ENCODE measurements at regions not wholly inside any gene's neighbourhood (a gene's known extent, or its start where the extent isn't known, plus 50 kb on each side); places are given as distances from the start of the nearest gene placed in this dataset.

DNA sequence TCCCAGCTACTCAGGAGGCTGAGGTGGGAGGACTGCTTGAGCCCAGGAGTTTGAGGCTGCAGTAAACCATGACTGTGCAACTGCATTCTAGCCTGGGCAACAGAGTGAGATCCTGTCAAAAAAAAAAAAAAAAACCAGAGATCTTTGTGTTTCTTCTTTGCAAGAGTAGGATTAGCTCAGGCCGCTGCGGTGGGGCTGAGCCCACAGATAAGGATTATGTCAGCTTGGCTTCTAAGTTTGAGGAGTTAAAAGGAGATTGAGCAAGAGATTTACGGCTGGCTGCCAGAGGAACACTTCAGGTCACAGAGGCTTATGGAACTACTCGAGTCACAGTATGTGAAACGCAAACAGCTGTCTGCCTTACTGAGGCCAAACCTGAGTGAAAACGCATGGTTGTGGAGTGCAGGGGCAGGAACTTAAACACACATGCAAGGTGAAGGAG lies 146.7 kb upstream of the L3MBTL4 start:
- Mint-ChIP-seq H3K4me1 (ENCODE audit: low read depth) (peaks cover 4% of the 10 kb centered on the region), H3K36me3 (ENCODE audit: low read depth) (no peaks in the 10 kb centered on the region), H3K27ac (ENCODE audit: unreplicated experiment) (no peak overlapping the region)

DNA sequence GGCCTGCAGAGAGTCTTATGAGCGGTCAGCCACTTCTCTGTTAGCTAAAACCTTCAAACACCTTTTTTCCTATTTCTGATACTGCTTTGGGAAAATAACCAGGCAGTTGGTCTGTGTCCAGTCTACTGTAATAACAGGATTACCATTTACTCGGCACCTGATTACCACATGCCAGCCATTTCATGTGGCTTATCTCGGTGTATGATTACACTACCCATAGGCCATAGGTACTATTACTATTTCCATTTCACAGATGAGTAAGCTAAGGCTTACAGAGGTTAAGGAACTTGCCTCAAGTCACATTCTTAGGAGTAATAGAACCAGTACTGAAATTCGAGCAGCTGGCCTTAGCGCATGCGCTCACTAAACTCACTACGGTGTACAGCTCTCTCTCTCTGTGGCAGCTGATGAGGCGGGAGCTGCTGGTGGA lies 147.2 kb upstream of the L3MBTL4 start:
- TF ChIP-seq, protein P1, sequence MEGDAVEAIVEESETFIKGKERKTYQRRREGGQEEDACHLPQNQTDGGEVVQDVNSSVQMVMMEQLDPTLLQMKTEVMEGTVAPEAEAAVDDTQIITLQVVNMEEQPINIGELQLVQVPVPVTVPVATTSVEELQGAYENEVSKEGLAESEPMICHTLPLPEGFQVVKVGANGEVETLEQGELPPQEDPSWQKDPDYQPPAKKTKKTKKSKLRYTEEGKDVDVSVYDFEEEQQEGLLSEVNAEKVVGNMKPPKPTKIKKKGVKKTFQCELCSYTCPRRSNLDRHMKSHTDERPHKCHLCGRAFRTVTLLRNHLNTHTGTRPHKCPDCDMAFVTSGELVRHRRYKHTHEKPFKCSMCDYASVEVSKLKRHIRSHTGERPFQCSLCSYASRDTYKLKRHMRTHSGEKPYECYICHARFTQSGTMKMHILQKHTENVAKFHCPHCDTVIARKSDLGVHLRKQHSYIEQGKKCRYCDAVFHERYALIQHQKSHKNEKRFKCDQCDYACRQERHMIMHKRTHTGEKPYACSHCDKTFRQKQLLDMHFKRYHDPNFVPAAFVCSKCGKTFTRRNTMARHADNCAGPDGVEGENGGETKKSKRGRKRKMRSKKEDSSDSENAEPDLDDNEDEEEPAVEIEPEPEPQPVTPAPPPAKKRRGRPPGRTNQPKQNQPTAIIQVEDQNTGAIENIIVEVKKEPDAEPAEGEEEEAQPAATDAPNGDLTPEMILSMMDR (IDR thresholded peaks at IDR 0.05) = no peak
- Mint-ChIP-seq H3K27ac (ENCODE audit: unreplicated experiment) (no peak overlapping the region), H3K36me3 (ENCODE audit: low read depth) (no peaks in the 10 kb centered on the region), H3K27me3 (ENCODE audit: low read depth) (no peaks in the 10 kb centered on the region), H3K4me1 (ENCODE audit: low read depth) (peaks cover 7% of the 10 kb centered on the region), H3K4me3 (ENCODE audit: unreplicated experiment) (no peak overlapping the region), H3K9me3 (ENCODE audit: low read depth) (no peaks in the 10 kb centered on the region)
- no peak for DNase-seq (ENCODE audit: low spot score)

More for the DNA sequence above, 146.7 kb upstream of the L3MBTL4 start:
- Mint-ChIP-seq H3K27me3 (ENCODE audit: low read depth) (no peaks in the 10 kb centered on the region), H3K4me3 (ENCODE audit: unreplicated experiment) (no peak overlapping the region), H3K9me3 (ENCODE audit: low read depth) (no peaks in the 10 kb centered on the region)
- TF ChIP-seq, protein P1 (IDR thresholded peaks at IDR 0.05) = no peak
- DNase-seq (ENCODE audit: low spot score) = no peak

DNA sequence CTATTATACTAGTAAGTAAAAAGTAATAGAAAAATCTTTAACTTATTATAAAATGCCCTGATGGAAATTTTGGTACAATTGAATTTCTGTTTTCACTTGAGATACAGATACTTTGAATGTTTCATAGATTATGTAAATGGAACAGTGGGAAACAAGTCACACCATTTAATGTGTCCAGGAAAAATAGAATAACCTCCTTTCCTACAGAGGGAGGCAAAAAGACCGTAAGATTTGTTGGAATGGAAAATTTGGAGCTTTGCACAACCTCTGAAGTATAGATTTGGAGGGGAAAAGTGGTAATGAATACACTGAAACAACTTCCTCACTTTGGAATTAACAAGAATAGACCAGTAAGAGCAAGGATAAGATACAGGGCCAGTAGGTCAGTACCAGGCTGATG lies 149.2 kb upstream of the L3MBTL4 start:
- Mint-ChIP-seq H3K27me3 (ENCODE audit: low read depth) (no peaks in the 10 kb centered on the region), H3K36me3 (ENCODE audit: low read depth) (no peaks in the 10 kb centered on the region), H3K4me1 (ENCODE audit: low read depth) (peaks cover 9% of the 10 kb centered on the region), H3K27ac (ENCODE audit: unreplicated experiment) (no peak overlapping the region), H3K9me3 (ENCODE audit: low read depth) (no peaks in the 10 kb centered on the region), H3K4me3 (ENCODE audit: unreplicated experiment) (no peak overlapping the region)
- TF ChIP-seq, protein P1 (IDR thresholded peaks at IDR 0.05) = no peak
- no peak for DNase-seq (ENCODE audit: low spot score)

DNA sequence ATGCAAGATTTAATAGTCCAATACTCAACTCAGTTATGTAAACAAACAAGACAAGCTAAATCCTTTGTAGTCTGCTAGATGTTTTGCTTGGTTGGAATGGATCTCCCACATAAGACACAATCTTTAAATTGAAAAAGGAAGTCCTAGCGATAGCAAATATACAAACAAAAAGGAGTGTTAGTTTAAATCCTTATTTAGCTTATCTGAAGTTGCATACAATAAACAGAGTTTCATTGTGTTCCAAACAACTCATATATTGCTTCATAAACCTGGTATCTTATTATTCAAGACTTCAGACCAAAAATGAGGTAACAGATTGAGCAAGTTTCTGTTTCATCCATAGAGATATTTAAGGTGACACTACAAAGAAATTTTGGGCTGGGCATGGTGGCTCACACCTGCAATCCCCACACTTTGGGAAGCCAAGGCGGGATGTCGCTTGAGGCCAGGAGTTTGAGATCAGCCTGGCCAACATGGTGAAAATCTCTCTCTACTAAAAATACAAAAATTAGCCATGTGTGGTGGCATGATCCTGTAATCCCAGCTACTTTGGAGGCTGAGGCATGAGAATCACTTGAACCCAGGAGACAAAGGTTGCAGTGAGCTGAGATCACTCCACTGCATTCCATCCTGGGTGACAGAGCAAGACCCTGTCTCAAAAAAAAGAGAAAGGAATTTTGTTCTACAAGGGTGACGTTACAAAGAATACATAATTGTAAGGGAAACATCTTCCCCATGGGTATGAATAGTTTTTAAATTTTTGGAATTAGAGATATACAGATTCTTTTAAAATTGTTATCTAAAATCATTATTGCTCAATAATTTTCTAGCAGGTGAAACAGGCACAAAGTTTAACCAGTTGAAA lies 150.5 kb upstream of the L3MBTL4 start:
- H3K4me1 Mint-ChIP-seq (ENCODE audit: low read depth) = peaks cover 9% of the 10 kb centered on the region
- H3K9me3 Mint-ChIP-seq (ENCODE audit: low read depth) = no peaks in the 10 kb centered on the region
- H3K27ac Mint-ChIP-seq (ENCODE audit: unreplicated experiment) = no peak overlapping the region
- H3K36me3 Mint-ChIP-seq (ENCODE audit: low read depth) = no peaks in the 10 kb centered on the region
- TF ChIP-seq, protein P1 (IDR thresholded peaks at IDR 0.05) = no peak
- no peak for DNase-seq (ENCODE audit: low spot score)
- no peaks in the 10 kb centered on the region for H3K27me3 Mint-ChIP-seq (ENCODE audit: low read depth)
- H3K4me3 Mint-ChIP-seq (ENCODE audit: unreplicated experiment) = no peak overlapping the region

DNA sequence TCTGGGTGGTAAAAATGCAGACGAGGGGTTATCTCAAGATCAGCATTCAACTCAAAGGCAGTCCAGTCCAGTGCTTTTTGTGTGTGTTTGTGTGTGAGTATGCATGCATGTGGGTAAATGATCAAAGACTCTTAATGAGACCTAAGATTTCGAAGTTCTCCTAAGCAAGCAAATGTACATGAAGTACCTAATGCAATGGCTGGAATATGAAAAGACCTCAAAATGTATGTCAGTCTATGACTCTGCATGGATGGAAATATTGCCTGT lies 151.0 kb upstream of the L3MBTL4 start:
- DNase-seq (ENCODE audit: low spot score) = no peak
- H3K9me3 Mint-ChIP-seq (ENCODE audit: low read depth) = no peaks in the 10 kb centered on the region
- TF ChIP-seq, protein P1 (IDR thresholded peaks at IDR 0.05) = no peak
- no peak overlapping the region for H3K27ac Mint-ChIP-seq (ENCODE audit: unreplicated experiment)
- no peaks in the 10 kb centered on the region for H3K36me3 Mint-ChIP-seq (ENCODE audit: low read depth)
- peaks cover 9% of the 10 kb centered on the region for H3K4me1 Mint-ChIP-seq (ENCODE audit: low read depth)
- no peaks in the 10 kb centered on the region for H3K27me3 Mint-ChIP-seq (ENCODE audit: low read depth)
- H3K4me3 Mint-ChIP-seq (ENCODE audit: unreplicated experiment) = no peak overlapping the region

All from chondrocyte (in vitro differentiated cells).